SJCRH30 (cell line): ENCODE measurements at regions not wholly inside any gene's neighbourhood (a gene's known extent, or its start where the extent isn't known, plus 50 kb on each side); places are given as distances from the start of the nearest gene placed in this dataset.
A peak's percentile ranks its signal among the peaks of the same experiment; 100 is the strongest.

ENCODE experiments used
- DNase-seq, 2 experiments: peaks; one replicate each; pipeline ENCODE4 v3.0.0-alpha.2; 2015 to 2020
- H3K27ac ChIP-seq: fragments of 250-450 bp; sonication (Bioruptor Pico); 2 replicates; pipeline ENCODE4 v1.5.1; 2020; ENCODE audit warnings: mild to moderate bottlenecking, moderate library complexity
- H3K27me3 ChIP-seq: fragments of 250-450 bp; sonication (Bioruptor Pico); 2 replicates; pipeline ENCODE4 v1.5.1; 2020; ENCODE audit warnings: mild to moderate bottlenecking, moderate library complexity
- H3K36me3 ChIP-seq: fragments of 250-450 bp; sonication (Bioruptor Pico); 2 replicates; pipeline ENCODE4 v1.5.1; 2020; ENCODE audit warnings: mild to moderate bottlenecking, moderate library complexity
- H3K4me1 ChIP-seq: fragments of 250-450 bp; sonication (Bioruptor Pico); 2 replicates; pipeline ENCODE4 v1.5.1; 2020; ENCODE audit warnings: mild to moderate bottlenecking, moderate library complexity
- H3K4me3 ChIP-seq: fragments of 250-450 bp; sonication (Bioruptor Pico); 2 replicates; pipeline ENCODE4 v1.5.1; 2020; ENCODE audit warnings: mild to moderate bottlenecking, moderate library complexity
- H3K9me3 ChIP-seq: fragments of 250-450 bp; sonication (Bioruptor Pico); replicated peaks from 2 replicates; pipeline ENCODE4 v1.5.1; 2020; ENCODE audit warnings: mild to moderate bottlenecking, moderate library complexity

- Histone ChIP-seq H3K27ac (peak overlapping the region; percentile 78), H3K4me3 (peak overlapping the region; percentile 10), H3K27me3 (no peaks in the 10 kb centered on the region), H3K4me1 (peaks cover 37% of the 10 kb centered on the region), H3K36me3 (no peaks in the 10 kb centered on the region), H3K9me3 (peaks cover 3% of the 10 kb centered on the region; the same call in 1 of the 2 replicates)
- DNase-seq: peak; percentile 86 to 92
Observed at GRCh38 chr9:80797101-80797829, 892.1 kb downstream of the TLE1 start.

- Histone ChIP-seq H3K36me3 (no peaks in the 10 kb centered on the region), H3K4me3 (no peak overlapping the region), H3K27me3 (no peaks in the 10 kb centered on the region), H3K27ac (peak overlapping the region; percentile 78), H3K4me1 (peaks cover 37% of the 10 kb centered on the region), H3K9me3 (peaks cover 3% of the 10 kb centered on the region; the same call in 1 of the 2 replicates)
- DNase-seq: peak in 1 of 2 experiments; percentile 64
Observed at GRCh38 chr9:80796632-80797031, 892.7 kb downstream of the TLE1 start.

GRCh38 chr9:80794197-80794596, 895.1 kb downstream of the TLE1 start:
- no peak overlapping the region for H3K4me3 ChIP-seq
- H3K27ac ChIP-seq: no peak overlapping the region
- DNase-seq: no peak
- H3K9me3 ChIP-seq: no peaks in the 10 kb centered on the region
- H3K27me3 ChIP-seq: no peaks in the 10 kb centered on the region
- peaks cover 30% of the 10 kb centered on the region for H3K4me1 ChIP-seq
- H3K36me3 ChIP-seq: no peaks in the 10 kb centered on the region

- no peak overlapping the region for H3K4me3 ChIP-seq
- H3K27ac ChIP-seq: no peak overlapping the region
- DNase-seq: no peak
- H3K27me3 ChIP-seq: no peaks in the 10 kb centered on the region
- no peaks in the 10 kb centered on the region for H3K36me3 ChIP-seq
- H3K9me3 ChIP-seq: no peaks in the 10 kb centered on the region
- peaks cover 25% of the 10 kb centered on the region for H3K4me1 ChIP-seq
Observed at GRCh38 chr9:80793706-80794105, 895.6 kb downstream of the TLE1 start.

- Histone ChIP-seq H3K4me3 (no peak overlapping the region), H3K36me3 (no peaks in the 10 kb centered on the region), H3K27ac (no peak overlapping the region), H3K27me3 (no peaks in the 10 kb centered on the region), H3K9me3 (no peaks in the 10 kb centered on the region), H3K4me1 (peaks cover 19% of the 10 kb centered on the region)
- DNase-seq: no peak
Observed at GRCh38 chr9:80792726-80793125, 896.6 kb downstream of the TLE1 start.

GRCh38 chr9:80791836-80792235, 897.5 kb downstream of the TLE1 start:
- Histone ChIP-seq H3K4me3 (no peak overlapping the region), H3K27me3 (no peaks in the 10 kb centered on the region), H3K27ac (no peak overlapping the region), H3K9me3 (peaks cover 6% of the 10 kb centered on the region; the same call in 1 of the 2 replicates), H3K36me3 (no peaks in the 10 kb centered on the region), H3K4me1 (peaks cover 10% of the 10 kb centered on the region)
- no peak for DNase-seq

- Histone ChIP-seq H3K36me3 (no peaks in the 10 kb centered on the region), H3K9me3 (peaks cover 6% of the 10 kb centered on the region; the same call in 1 of the 2 replicates), H3K27ac (no peak overlapping the region), H3K4me3 (no peak overlapping the region), H3K27me3 (no peaks in the 10 kb centered on the region), H3K4me1 (no peaks in the 10 kb centered on the region)
- no peak for DNase-seq
Observed at GRCh38 chr9:80790764-80791163, 898.6 kb downstream of the TLE1 start.

- DNase-seq: no peak
- Histone ChIP-seq H3K27ac (no peak overlapping the region), H3K9me3 (peaks cover 6% of the 10 kb centered on the region; the same call in 1 of the 2 replicates), H3K4me3 (no peak overlapping the region), H3K36me3 (no peaks in the 10 kb centered on the region), H3K27me3 (no peaks in the 10 kb centered on the region), H3K4me1 (no peaks in the 10 kb centered on the region)
Observed at GRCh38 chr9:80789831-80790230, 899.5 kb downstream of the TLE1 start.

- H3K27ac ChIP-seq: no peak overlapping the region
- peaks cover 6% of the 10 kb centered on the region; the same call in 1 of the 2 replicates for H3K9me3 ChIP-seq
- DNase-seq: no peak
- H3K36me3 ChIP-seq: no peaks in the 10 kb centered on the region
- H3K27me3 ChIP-seq: no peaks in the 10 kb centered on the region
- no peak overlapping the region for H3K4me3 ChIP-seq
- H3K4me1 ChIP-seq: no peaks in the 10 kb centered on the region
Observed at GRCh38 chr9:80787636-80788035, 901.7 kb downstream of the TLE1 start.

GRCh38 chr9:80784647-80785046, 904.7 kb downstream of the TLE1 start:
- H3K4me3 ChIP-seq: no peak overlapping the region
- H3K36me3 ChIP-seq: no peaks in the 10 kb centered on the region
- no peak for DNase-seq
- H3K9me3 ChIP-seq: peaks cover 6% of the 10 kb centered on the region; the same call in 1 of the 2 replicates
- H3K4me1 ChIP-seq: no peaks in the 10 kb centered on the region
- H3K27me3 ChIP-seq: no peaks in the 10 kb centered on the region
- no peak overlapping the region for H3K27ac ChIP-seq

- H3K4me1 ChIP-seq: no peaks in the 10 kb centered on the region
- no peaks in the 10 kb centered on the region for H3K36me3 ChIP-seq
- no peak for DNase-seq
- no peaks in the 10 kb centered on the region; the same call in 1 of the 2 replicates for H3K9me3 ChIP-seq
- no peak overlapping the region for H3K4me3 ChIP-seq
- no peaks in the 10 kb centered on the region for H3K27me3 ChIP-seq
- H3K27ac ChIP-seq: no peak overlapping the region
Observed at GRCh38 chr9:80775971-80776370, 913.4 kb downstream of the TLE1 start.

GRCh38 chr9:80775530-80775929, 913.8 kb downstream of the TLE1 start:
- Histone ChIP-seq H3K27me3 (no peaks in the 10 kb centered on the region), H3K36me3 (no peaks in the 10 kb centered on the region), H3K9me3 (no peaks in the 10 kb centered on the region; the same call in 1 of the 2 replicates), H3K4me1 (no peaks in the 10 kb centered on the region), H3K27ac (no peak overlapping the region), H3K4me3 (no peak overlapping the region)
- DNase-seq: no peak

GRCh38 chr9:80771555-80772347, 917.6 kb downstream of the TLE1 start:
- Histone ChIP-seq H3K9me3 (no peaks in the 10 kb centered on the region; the same call in 1 of the 2 replicates), H3K4me3 (no peak overlapping the region), H3K27ac (no peak overlapping the region), H3K4me1 (no peaks in the 10 kb centered on the region), H3K36me3 (no peaks in the 10 kb centered on the region), H3K27me3 (no peaks in the 10 kb centered on the region)
- no peak for DNase-seq

GRCh38 chr9:80763536-80763935, 925.8 kb downstream of the TLE1 start:
- DNase-seq: no peak
- H3K9me3 ChIP-seq: no peaks in the 10 kb centered on the region; the same call in 1 of the 2 replicates
- H3K4me1 ChIP-seq: no peaks in the 10 kb centered on the region
- no peaks in the 10 kb centered on the region for H3K27me3 ChIP-seq
- H3K27ac ChIP-seq: no peak overlapping the region
- no peak overlapping the region for H3K4me3 ChIP-seq
- H3K36me3 ChIP-seq: no peaks in the 10 kb centered on the region

GRCh38 chr9:80755586-80755985, 933.8 kb downstream of the TLE1 start:
- no peak overlapping the region for H3K27ac ChIP-seq
- no peaks in the 10 kb centered on the region for H3K36me3 ChIP-seq
- DNase-seq: no peak
- H3K4me1 ChIP-seq: no peaks in the 10 kb centered on the region
- H3K27me3 ChIP-seq: no peaks in the 10 kb centered on the region
- H3K9me3 ChIP-seq: no peaks in the 10 kb centered on the region
- no peak overlapping the region for H3K4me3 ChIP-seq
